ENCODE measurements at regions not wholly inside any gene's neighbourhood (a gene's known extent, or its start where the extent isn't known, plus 50 kb on each side); places are given as distances from the start of the nearest gene placed in this dataset.

DNA sequence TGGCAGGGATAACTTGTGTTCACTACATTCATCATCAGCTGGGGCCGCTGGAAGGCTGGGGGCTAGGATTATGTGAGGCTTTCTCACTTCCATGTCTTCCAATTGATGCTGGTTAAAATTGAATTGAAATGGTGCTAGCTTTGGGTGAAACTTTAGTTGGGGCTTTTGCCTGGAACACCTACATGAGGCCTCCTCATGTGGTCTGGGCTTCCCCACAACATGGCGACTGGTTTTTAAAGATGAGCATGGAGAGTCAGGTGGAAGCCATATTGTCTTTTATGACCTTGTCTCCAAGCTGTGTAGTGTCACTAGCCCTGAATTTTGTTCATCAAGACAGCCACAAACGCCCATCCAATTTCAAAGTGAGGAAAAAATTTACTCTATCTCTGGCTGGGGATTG, 1033.9 kb downstream of the TYW1 start:
- H3K4me3 ChIP-seq: no peak overlapping the region
- no peaks in the 10 kb centered on the region for H3K36me3 ChIP-seq
- no peaks in the 10 kb centered on the region for H3K9me3 ChIP-seq
- TF ChIP-seq, protein P1, sequence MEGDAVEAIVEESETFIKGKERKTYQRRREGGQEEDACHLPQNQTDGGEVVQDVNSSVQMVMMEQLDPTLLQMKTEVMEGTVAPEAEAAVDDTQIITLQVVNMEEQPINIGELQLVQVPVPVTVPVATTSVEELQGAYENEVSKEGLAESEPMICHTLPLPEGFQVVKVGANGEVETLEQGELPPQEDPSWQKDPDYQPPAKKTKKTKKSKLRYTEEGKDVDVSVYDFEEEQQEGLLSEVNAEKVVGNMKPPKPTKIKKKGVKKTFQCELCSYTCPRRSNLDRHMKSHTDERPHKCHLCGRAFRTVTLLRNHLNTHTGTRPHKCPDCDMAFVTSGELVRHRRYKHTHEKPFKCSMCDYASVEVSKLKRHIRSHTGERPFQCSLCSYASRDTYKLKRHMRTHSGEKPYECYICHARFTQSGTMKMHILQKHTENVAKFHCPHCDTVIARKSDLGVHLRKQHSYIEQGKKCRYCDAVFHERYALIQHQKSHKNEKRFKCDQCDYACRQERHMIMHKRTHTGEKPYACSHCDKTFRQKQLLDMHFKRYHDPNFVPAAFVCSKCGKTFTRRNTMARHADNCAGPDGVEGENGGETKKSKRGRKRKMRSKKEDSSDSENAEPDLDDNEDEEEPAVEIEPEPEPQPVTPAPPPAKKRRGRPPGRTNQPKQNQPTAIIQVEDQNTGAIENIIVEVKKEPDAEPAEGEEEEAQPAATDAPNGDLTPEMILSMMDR (IDR thresholded peaks at IDR 0.05): no peak
- no peak overlapping the region for H3K27ac ChIP-seq
- no peaks in the 10 kb centered on the region for H3K27me3 ChIP-seq
- intact Hi-C loops (cut with DNase I; ENCODE audit: low total_unique reads): no loop called here
- H3K4me1 ChIP-seq: no peaks in the 10 kb centered on the region
- DNase-seq: no peak

DNA sequence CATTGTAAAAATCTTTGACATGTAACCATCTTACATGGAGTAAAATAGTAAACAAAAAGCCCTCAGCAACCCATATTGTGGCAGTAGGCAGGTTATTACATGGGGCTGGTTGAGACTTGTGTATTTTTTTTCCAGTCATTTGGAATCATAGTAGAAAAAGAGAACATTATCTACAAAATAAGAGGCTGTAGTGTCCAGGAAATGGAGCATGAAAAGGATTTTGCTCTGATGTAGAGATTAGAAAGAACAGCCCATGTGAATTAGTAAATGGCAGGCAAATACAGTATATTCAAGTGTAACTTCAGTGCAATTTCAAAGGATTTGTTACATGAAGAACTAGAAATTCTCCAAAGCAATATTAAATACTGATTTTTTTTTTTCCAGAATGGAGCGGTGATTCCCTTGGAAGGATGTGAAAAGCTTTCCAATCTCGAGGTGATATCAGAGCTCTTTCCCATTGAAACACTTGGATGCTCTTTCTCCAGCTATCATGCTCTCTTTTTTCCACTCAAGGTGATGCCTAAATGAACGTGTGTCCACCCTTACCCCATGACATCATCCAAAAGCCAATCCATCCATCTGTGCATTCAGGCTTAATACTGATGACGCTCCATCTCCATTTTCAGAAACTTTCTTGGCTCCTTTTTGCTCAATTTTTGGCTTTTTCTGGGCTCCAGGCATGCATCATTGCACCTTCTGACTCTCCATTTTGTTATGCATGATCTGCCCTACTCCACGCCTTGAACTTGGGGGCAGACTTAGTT, 1034.7 kb downstream of the TYW1 start:
- no peaks in the 10 kb centered on the region for H3K36me3 ChIP-seq
- no peaks in the 10 kb centered on the region for H3K27me3 ChIP-seq
- TF ChIP-seq, protein P1 (IDR thresholded peaks at IDR 0.05): no peak
- intact Hi-C loops (cut with DNase I; ENCODE audit: low total_unique reads): no loop called here
- DNase-seq: no peak
- no peak overlapping the region for H3K4me3 ChIP-seq
- H3K27ac ChIP-seq: no peak overlapping the region
- no peaks in the 10 kb centered on the region for H3K4me1 ChIP-seq
- H3K9me3 ChIP-seq: no peaks in the 10 kb centered on the region

DNA sequence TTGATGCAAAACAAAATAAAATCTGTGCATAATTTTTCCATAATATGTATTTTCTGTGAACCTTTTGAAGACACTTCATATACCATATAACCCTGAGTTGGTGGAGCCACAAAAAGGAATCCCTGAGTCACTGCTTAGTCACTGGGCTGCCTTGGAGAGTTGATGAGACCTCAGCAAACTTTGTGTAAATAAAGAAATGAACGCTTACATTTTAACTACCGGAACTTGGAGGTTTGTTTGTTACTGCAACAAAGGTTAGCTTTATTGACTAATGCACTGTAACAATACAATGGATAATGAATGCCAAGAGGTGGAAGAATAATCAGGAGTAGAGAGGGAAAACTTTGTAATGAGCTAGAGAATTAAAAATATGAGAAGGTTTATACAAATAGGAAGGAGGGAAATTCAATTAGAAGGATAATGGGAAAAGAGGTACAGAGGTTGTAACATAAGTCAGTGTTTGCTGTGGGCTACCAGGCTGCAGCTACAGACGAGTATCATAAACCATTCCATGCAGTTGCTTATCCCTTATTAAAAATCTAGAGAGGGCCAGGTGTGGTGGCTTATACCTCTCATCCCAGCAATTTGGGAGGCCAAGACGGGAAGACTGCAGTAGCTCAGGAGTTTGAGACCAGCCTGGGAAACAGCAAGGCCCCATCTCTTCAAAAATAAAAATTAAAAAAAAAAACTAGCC, 1042.1 kb downstream of the TYW1 start:
- Histone ChIP-seq H3K9me3 (no peaks in the 10 kb centered on the region), H3K27ac (no peak overlapping the region), H3K4me1 (no peaks in the 10 kb centered on the region), H3K27me3 (no peaks in the 10 kb centered on the region), H3K4me3 (no peak overlapping the region), H3K36me3 (no peaks in the 10 kb centered on the region)
- intact Hi-C loops (cut with DNase I; ENCODE audit: low total_unique reads): no loop called here
- DNase-seq: no peak
- TF ChIP-seq, protein P1 (IDR thresholded peaks at IDR 0.05): no peak

DNA sequence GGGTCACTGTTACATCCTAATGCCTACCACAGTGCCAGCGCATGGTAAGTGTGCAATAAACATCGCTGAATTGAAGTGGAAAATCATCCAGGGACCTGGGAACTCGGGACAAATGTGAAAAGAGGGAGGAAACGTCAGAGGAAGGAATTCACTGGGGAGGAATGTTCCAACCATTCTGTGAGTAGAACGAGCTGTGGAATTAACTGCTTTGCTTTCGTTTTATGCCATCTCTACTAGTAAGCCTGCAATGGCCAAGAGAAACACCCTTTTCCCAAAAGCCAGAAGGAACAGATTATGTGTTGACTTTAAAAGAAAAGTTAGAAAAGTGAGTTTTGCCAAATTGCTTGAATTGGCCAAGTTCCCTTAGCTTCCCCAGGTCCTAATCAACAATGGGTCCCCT, 1044.9 kb downstream of the TYW1 start:
- Histone ChIP-seq H3K36me3 (no peaks in the 10 kb centered on the region), H3K9me3 (no peaks in the 10 kb centered on the region), H3K4me3 (no peak overlapping the region), H3K4me1 (no peaks in the 10 kb centered on the region), H3K27me3 (no peaks in the 10 kb centered on the region), H3K27ac (no peak overlapping the region)
- DNase-seq: no peak
- TF ChIP-seq, protein P1 (IDR thresholded peaks at IDR 0.05): no peak
- intact Hi-C loops (cut with DNase I; ENCODE audit: low total_unique reads): no loop called here

DNA sequence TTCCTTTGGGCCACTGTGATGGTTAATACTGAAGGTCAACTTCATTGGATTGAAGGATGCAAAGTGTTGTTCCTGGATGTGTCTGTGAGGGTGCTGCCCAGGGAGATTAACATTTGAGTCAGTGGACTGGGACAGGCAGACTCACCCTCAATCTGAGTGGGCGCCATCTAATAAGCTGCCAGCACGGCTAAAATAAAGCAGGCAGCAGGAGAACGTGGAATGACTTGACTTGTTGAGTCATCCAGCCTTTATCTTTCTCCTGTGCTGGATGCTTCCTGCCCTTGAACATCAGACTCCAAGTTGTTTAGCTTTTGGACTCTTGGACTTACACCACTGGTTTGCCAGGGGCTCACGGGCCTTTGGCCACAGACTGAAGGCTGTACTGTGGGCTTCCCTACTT, 1046.9 kb downstream of the TYW1 start:
- DNase-seq: no peak
- no peak overlapping the region for H3K4me3 ChIP-seq
- H3K27me3 ChIP-seq: no peaks in the 10 kb centered on the region
- TF ChIP-seq, protein P1 (IDR thresholded peaks at IDR 0.05): no peak
- intact Hi-C loops (cut with DNase I; ENCODE audit: low total_unique reads): no loop called here
- H3K9me3 ChIP-seq: no peaks in the 10 kb centered on the region
- no peaks in the 10 kb centered on the region for H3K4me1 ChIP-seq
- H3K27ac ChIP-seq: no peak overlapping the region
- no peaks in the 10 kb centered on the region for H3K36me3 ChIP-seq
